HG03060 (cell line): ENCODE measurements at regions not wholly inside any gene's neighbourhood (a gene's known extent, or its start where the extent isn't known, plus 50 kb on each side); places are given as distances from the start of the nearest gene placed in this dataset.
"Not testable (repeated sequence)": the region's sequence is repeated elsewhere in the genome, so short reads cannot be mapped to it uniquely, and the experiment has no call there.

Experiments
- ATAC-seq: cut with Tn5 transposase; IDR thresholded peaks from one replicate; pipeline ENCODE4 v1.9.1; 2021; ENCODE audit warnings: low read depth, moderate number of reproducible peaks; ENCODE audit not compliant: unreplicated experiment

- ATAC-seq = no peak
These were observed 274.9 kb upstream of the UBE2E3 start for GRCh38 chr2:180705551-180705950.

GRCh38 chr2:180705122-180705521 is 275.3 kb upstream of the UBE2E3 start:
- ATAC-seq = no peak

- ATAC-seq = no peak
These were observed 280.6 kb upstream of the UBE2E3 start for GRCh38 chr2:180699657-180700361.

GRCh38 chr2:180698668-180699067 is 281.7 kb upstream of the UBE2E3 start:
- no peak for ATAC-seq

GRCh38 chr2:180695586-180696401 is 284.6 kb upstream of the UBE2E3 start:
- ATAC-seq = no peak

- no peak for ATAC-seq
These were observed 285.7 kb upstream of the UBE2E3 start for GRCh38 chr2:180694445-180695421.

GRCh38 chr2:180692322-180692721 is 288.1 kb upstream of the UBE2E3 start:
- no peak for ATAC-seq

GRCh38 chr2:180691855-180692223 is 288.6 kb upstream of the UBE2E3 start:
- ATAC-seq = not testable (repeated sequence)

GRCh38 chr2:180691186-180691854 is 289.1 kb upstream of the UBE2E3 start:
- not testable (repeated sequence) for ATAC-seq

- ATAC-seq = no peak
These were observed 289.8 kb upstream of the UBE2E3 start for GRCh38 chr2:180690611-180691010.

GRCh38 chr2:180682871-180683270 is 297.5 kb upstream of the UBE2E3 start:
- ATAC-seq = no peak

- ATAC-seq = no peak
These were observed 300.7 kb upstream of the UBE2E3 start for GRCh38 chr2:180679693-180680092.

GRCh38 chr2:180678625-180678972 is 301.8 kb upstream of the UBE2E3 start:
- no peak for ATAC-seq

- no peak for ATAC-seq
These were observed 302.3 kb upstream of the UBE2E3 start for GRCh38 chr2:180677930-180678624.

- no peak for ATAC-seq
These were observed 303.2 kb upstream of the UBE2E3 start for GRCh38 chr2:180677200-180677599.

GRCh38 chr2:180676520-180677025 is 303.8 kb upstream of the UBE2E3 start:
- ATAC-seq = no peak

- ATAC-seq = no peak
These were observed 305.2 kb upstream of the UBE2E3 start for GRCh38 chr2:180675170-180675569.

GRCh38 chr2:180672377-180672776 is 308.0 kb upstream of the UBE2E3 start:
- ATAC-seq = no peak

GRCh38 chr2:180670302-180671003 is 310.0 kb upstream of the UBE2E3 start:
- ATAC-seq = no peak
